Panc1 (cell line): ENCODE measurements at regions not wholly inside any gene's neighbourhood (a gene's known extent, or its start where the extent isn't known, plus 50 kb on each side); places are given as distances from the start of the nearest gene placed in this dataset.

Experiments
- ATAC-seq: fragments of 200-7000 bp; cut with Tn5 transposase; 2 replicates; pipeline ENCODE4 v1.9.1; 2020; ENCODE audit warnings: mild to moderate bottlenecking, moderate library complexity
- BruUV-seq: library from RNA; stranded (reverse); fragments of 400-500 nt; replicated peaks from 2 replicates; lab custom pipeline; 2021; lab: Mats Ljungman, UMichigan
- CTCF ChIA-PET: fragments of 300-600 bp; sonication (Branson Sonifier 250); formaldehyde crosslinking; loops from one replicate; lab custom pipeline; 2022; ENCODE audit warnings: antibody characterized with exemption; lab: Charles Lee
- POLR2A ChIA-PET: fragments of 300-600 bp; sonication (Branson Sonifier 250); formaldehyde crosslinking; loops from one replicate; lab custom pipeline; 2022; ENCODE audit warnings: antibody characterized with exemption; lab: Charles Lee
- DNase-seq: peaks from one replicate; pipeline ENCODE4 v3.0.0-alpha.2; 2010; ENCODE audit warnings: low read depth, low spot score
- H3K27ac ChIP-seq: 2 replicates; pipeline ENCODE4 v1.5.1; 2011; ENCODE audit warnings: mild to moderate bottlenecking, low read length, inconsistent platforms
- H3K27me3 ChIP-seq: fragments of 200-500 bp; sonication (Bioruptor generic); 2 replicates; pipeline ENCODE4 v1.6.0; 2014; ENCODE audit warnings: low read length, inconsistent platforms; ENCODE audit not compliant: control insufficient read depth, insufficient read depth
- H3K36me3 ChIP-seq: fragments of 200-500 bp; sonication (Bioruptor generic); 2 replicates; pipeline ENCODE4 v1.5.1; 2014; ENCODE audit warnings: inconsistent platforms, mild to moderate bottlenecking, low read length, moderate library complexity; ENCODE audit not compliant: control insufficient read depth, insufficient read depth
- H3K4me1 ChIP-seq: 2 replicates; pipeline ENCODE4 v1.5.1; 2011; ENCODE audit warnings: inconsistent platforms, mild to moderate bottlenecking, low read length, moderate library complexity; ENCODE audit not compliant: control insufficient read depth, insufficient read depth
- H3K4me3 ChIP-seq, 2 experiments: 2 replicates each; pipeline ENCODE4 v1.5.1; 2011 to 2012; ENCODE audit warnings: low read depth in 2 of 2, low read length in 2 of 2, mild to moderate bottlenecking in 2 of 2, inconsistent platforms in 1 of 2, moderate library complexity in 1 of 2
- H3K9me3 ChIP-seq: fragments of 200-500 bp; sonication (Bioruptor generic); 2 replicates; pipeline ENCODE4 v1.5.1; 2014; ENCODE audit warnings: low read depth, mild to moderate bottlenecking, inconsistent platforms, low read length, moderate library complexity; ENCODE audit not compliant: control insufficient read depth, insufficient read depth
- POLR2AphosphoS5 ChIP-seq: IDR thresholded peaks from 2 replicates; pipeline ENCODE4 v1.6.1; 2012; ENCODE audit warnings: mild to moderate bottlenecking, low read depth, low read length, moderate library complexity
- REST ChIP-seq, 2 experiments: IDR thresholded peaks; 2 replicates each; pipeline ENCODE4 v1.6.1; 2011 to 2012; ENCODE audit warnings: low read depth in 2 of 2, control low read depth in 1 of 2, low read length in 1 of 2, mild to moderate bottlenecking in 1 of 2, moderate library complexity in 1 of 2; ENCODE audit not compliant: insufficient read depth in 1 of 2
- SIN3A ChIP-seq: IDR thresholded peaks from 2 replicates; pipeline ENCODE4 v1.6.1; 2012; ENCODE audit warnings: low read depth, mild to moderate bottlenecking, low read length, moderate library complexity, borderline replicate concordance; ENCODE audit not compliant: insufficient read depth
- TCF7L2 ChIP-seq: IDR thresholded peaks from 2 replicates; pipeline ENCODE4 v1.6.1; 2011; ENCODE audit warnings: mild to moderate bottlenecking, low read depth, low read length, inconsistent platforms
- in situ Hi-C: cut with HindIII; loops from 2 replicates; pipeline ENCODE4 v1.10.0; 2016; ENCODE audit warnings: low sequenced_read_pairs, low pct_unique_long_range_greater_than_20kb
- intact Hi-C: fragments of 100-400 bp; cut with micrococcal nuclease; formaldehyde crosslinking; loops from one replicate; pipeline ENCODE4 v1.10.0; 2022; ENCODE audit not compliant: unreplicated experiment
- TF ChIP-seq, protein P1 (sequence below): fragments of 450-650 bp; IDR thresholded peaks from 2 replicates; pipeline ENCODE4 v1.5.1; 2017; ENCODE audit warnings: mild to moderate bottlenecking

DNA sequence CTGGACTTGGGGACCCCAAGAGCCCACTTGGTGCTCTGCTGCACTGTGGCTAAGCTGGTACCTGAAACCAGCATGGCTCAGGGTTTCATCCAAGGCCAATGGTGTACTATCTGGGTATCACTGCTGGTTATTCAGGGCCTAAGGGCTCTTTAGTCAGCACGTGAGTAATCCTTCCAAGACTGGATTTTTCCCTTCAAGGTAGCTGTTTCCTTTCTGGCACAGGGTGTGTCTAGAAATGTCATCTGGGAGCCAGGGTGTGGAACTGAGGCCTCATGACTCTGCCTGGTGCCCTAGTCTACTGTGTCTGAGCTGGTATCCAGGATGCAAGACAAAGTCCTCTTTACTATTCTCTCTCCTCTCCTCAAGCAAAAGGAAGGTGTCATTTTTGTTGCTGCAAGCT lies 99.0 kb upstream of the QRFPR start:
- ChIA-PET POLR2A (no interaction called here), CTCF (no interaction called here)
- in situ Hi-C loops = no loop called here
- no TSS peak for BruUV-seq
- TF ChIP-seq SIN3A = no peak
- TF ChIP-seq, protein P1, sequence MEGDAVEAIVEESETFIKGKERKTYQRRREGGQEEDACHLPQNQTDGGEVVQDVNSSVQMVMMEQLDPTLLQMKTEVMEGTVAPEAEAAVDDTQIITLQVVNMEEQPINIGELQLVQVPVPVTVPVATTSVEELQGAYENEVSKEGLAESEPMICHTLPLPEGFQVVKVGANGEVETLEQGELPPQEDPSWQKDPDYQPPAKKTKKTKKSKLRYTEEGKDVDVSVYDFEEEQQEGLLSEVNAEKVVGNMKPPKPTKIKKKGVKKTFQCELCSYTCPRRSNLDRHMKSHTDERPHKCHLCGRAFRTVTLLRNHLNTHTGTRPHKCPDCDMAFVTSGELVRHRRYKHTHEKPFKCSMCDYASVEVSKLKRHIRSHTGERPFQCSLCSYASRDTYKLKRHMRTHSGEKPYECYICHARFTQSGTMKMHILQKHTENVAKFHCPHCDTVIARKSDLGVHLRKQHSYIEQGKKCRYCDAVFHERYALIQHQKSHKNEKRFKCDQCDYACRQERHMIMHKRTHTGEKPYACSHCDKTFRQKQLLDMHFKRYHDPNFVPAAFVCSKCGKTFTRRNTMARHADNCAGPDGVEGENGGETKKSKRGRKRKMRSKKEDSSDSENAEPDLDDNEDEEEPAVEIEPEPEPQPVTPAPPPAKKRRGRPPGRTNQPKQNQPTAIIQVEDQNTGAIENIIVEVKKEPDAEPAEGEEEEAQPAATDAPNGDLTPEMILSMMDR = no peak
- no peak for TF ChIP-seq POLR2AphosphoS5
- no peak for TF ChIP-seq REST (IDR thresholded peaks at IDR 0.05; ENCODE audit: insufficient read depth in 1 of 2, low read depth in 2 of 2, low read length in 1 of 2)
- Histone ChIP-seq H3K27ac (no peak overlapping the region), H3K9me3 (no peaks in the 10 kb centered on the region), H3K36me3 (no peaks in the 10 kb centered on the region), H3K4me3 (no peak overlapping the region), H3K4me1 (no peaks in the 10 kb centered on the region), H3K27me3 (no peaks in the 10 kb centered on the region)
- intact Hi-C loops = no loop called here
- DNase-seq (no peak), ATAC-seq (no peak)

DNA sequence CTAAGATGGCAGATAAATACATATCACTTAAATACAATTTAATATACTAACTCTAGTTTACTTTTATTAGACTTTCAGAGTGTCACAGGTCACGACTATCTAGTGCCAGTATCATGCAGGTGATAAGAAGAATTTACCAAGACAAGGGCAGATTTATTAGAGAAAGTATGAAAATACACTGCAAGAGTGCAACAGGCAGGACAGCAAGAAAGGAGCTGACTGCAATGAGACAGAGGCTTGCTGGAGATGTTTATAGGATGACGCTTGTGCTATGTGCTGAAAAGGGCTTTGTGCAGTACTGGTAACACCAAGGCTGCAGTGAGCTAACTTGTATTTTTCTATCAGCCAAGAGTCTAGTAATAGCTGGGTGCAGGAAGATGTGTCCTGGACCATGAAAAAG lies 96.7 kb upstream of the QRFPR start:
- POLR2A ChIA-PET = no interaction called here
- BruUV-seq = no TSS peak
- no peak for TF ChIP-seq POLR2AphosphoS5
- TF ChIP-seq, protein P1 = no peak
- no peak for TF ChIP-seq SIN3A
- no peak for TF ChIP-seq TCF7L2
- no peak for TF ChIP-seq REST (IDR thresholded peaks at IDR 0.05; ENCODE audit: insufficient read depth in 1 of 2, low read depth in 2 of 2, low read length in 1 of 2)
- CTCF ChIA-PET = no interaction called here
- DNase-seq (no peak), ATAC-seq (no peak)
- H3K4me1 ChIP-seq = no peaks in the 10 kb centered on the region
- H3K4me3 ChIP-seq = no peak overlapping the region
- intact Hi-C loops = no loop called here
- no peak overlapping the region for H3K27ac ChIP-seq
- no peaks in the 10 kb centered on the region for H3K27me3 ChIP-seq
- in situ Hi-C loops = no loop called here
- H3K9me3 ChIP-seq = no peaks in the 10 kb centered on the region
- H3K36me3 ChIP-seq = no peaks in the 10 kb centered on the region
